ENCODE measurements at regions not wholly inside any gene's neighbourhood (a gene's known extent, or its start where the extent isn't known, plus 50 kb on each side); places are given as distances from the start of the nearest gene placed in this dataset.

DNA sequence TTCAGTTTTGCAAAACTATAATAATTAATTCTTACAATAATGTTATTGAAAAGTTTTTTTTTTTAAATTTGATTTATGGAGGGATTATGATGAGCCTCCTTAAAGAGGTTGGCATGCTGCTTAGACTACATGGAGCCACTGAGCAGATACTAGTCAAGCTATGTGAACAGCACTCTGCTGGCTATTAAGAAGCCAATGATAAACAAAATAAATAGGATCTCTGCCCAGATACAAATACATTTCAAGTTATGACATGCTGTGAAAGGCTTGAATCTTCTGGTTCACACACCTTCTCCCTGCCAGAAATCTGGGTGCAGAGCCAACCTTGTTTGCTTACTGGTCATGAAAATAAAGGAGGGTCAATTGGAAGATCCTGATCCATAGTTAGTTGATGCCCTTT is 107.4 kb upstream of the NAV3 start:
- Histone ChIP-seq H2BK20ac (ENCODE audit: low read depth, low read length) (no peak overlapping the region), H2BK5ac (ENCODE audit: low read depth, low read length, poor library complexity, severe bottlenecking) (no peak overlapping the region), H3K4ac (ENCODE audit: low read depth, low read length) (no peak overlapping the region), H2BK15ac (ENCODE audit: low read depth, low read length) (no peak overlapping the region), H3K36me3 (ENCODE audit: control insufficient read depth, insufficient read depth, low read length) (no peaks in the 10 kb centered on the region), H3K4me2 (ENCODE audit: low read depth, low read length) (no peak overlapping the region), H4K91ac (ENCODE audit: insufficient read depth, low read depth, low read length) (no peak overlapping the region), H3K4me3 (ENCODE audit: insufficient read depth, low read depth, low read length) (no peak overlapping the region), H3K9ac (ENCODE audit: low read depth, low read length) (no peak overlapping the region), H3K14ac (replicated peaks; ENCODE audit: low read depth, low read length) (no peak overlapping the region), H4K5ac (ENCODE audit: low read depth, low read length) (no peak overlapping the region), H3K79me1 (ENCODE audit: low read depth in 1 of 2, low read length in 2 of 2) (no peaks in the 10 kb centered on the region), H3K9me1 (ENCODE audit: insufficient read depth, low read length) (no peaks in the 10 kb centered on the region), H3K18ac (ENCODE audit: low read depth, low read length) (no peak overlapping the region), H3K27me3 (ENCODE audit: control insufficient read depth, insufficient read depth, low read length) (no peaks in the 10 kb centered on the region), H3K4me1 (ENCODE audit: control insufficient read depth, insufficient read depth, low read length) (peaks cover 2% of the 10 kb centered on the region; the same call in 1 of the 2 replicates), H2AK9ac (replicated peaks; ENCODE audit: low read depth, low read length, poor library complexity) (no peak overlapping the region), H4K20me1 (ENCODE audit: insufficient read depth, low read length) (no peaks in the 10 kb centered on the region), H3K56ac (ENCODE audit: extremely low read depth, insufficient read depth, low read length) (no peak overlapping the region), H2BK120ac (ENCODE audit: low read depth, low read length) (no peak overlapping the region), H2AFZ (replicated peaks; ENCODE audit: low read length, poor library complexity) (no peak overlapping the region), H3K27ac (ENCODE audit: insufficient read depth, low read length) (no peak overlapping the region), H3K23ac (ENCODE audit: low read depth, low read length) (no peak overlapping the region), H3K9me3 (ENCODE audit: control insufficient read depth, insufficient read depth, low read length) (no peaks in the 10 kb centered on the region), H2AK5ac (ENCODE audit: low read depth, low read length) (no peak overlapping the region), H4K8ac (ENCODE audit: low read depth in 2 of 2, low read length in 2 of 2) (no peak overlapping the region)
- intact Hi-C loops (cut with micrococcal nuclease) (no loop called here), dilution Hi-C loops (cut with HindIII; ENCODE audit: low sequenced_read_pairs, unreplicated experiment) (no loop called here), in situ Hi-C loops (cut with MboI; ENCODE audit: low sequenced_read_pairs) (loop anchor here (5.0 kb wide), 1 partner anchor 204 kb away; no protein-coding TSS in a partner anchor)
- ChIA-PET CTCF (no interaction called here), POLR2A (ENCODE audit: unreplicated experiment) (no interaction called here)
- ATAC-seq (ENCODE audit: low read depth) (no peak), DNase-seq (no peak)
- TF ChIP-seq MAFK (IDR thresholded peaks at IDR 0.05; ENCODE audit: low read depth, low read length) (no peak), BHLHE40 (IDR thresholded peaks at IDR 0.05; ENCODE audit: low read depth, low read length) (no peak), CHD1 (IDR thresholded peaks at IDR 0.05; ENCODE audit: low read depth, low read length) (no peak), MXI1 (IDR thresholded peaks at IDR 0.05; ENCODE audit: borderline replicate concordance, low read depth, low read length) (no peak), CEBPB (IDR thresholded peaks at IDR 0.05; ENCODE audit: low read depth, low read length) (no peak)
- no TSS peak for BruUV-seq (replicated peaks)

All from IMR-90 (cell line).